Adrenal gland (tissue), 9 donors: ENCODE measurements at regions not wholly inside any gene's neighbourhood (a gene's known extent, or its start where the extent isn't known, plus 50 kb on each side); places are given as distances from the start of the nearest gene placed in this dataset.

Experiments
- DNase-seq, 7 donors: peaks; one replicate each; pipeline ENCODE4 v3.0.0-alpha.2; 2019 to 2020
- H3K27ac ChIP-seq, 5 donors: fragments of 200-600 bp; sonication (generic) in 4 of 5; 1 replicate in 3 of 5; 2 replicates in 2 of 5; pipeline versions ENCODE4 v1.5.1 to v1.8.0; 2016 to 2020; ENCODE audit warnings: mild to moderate bottlenecking in 1 of 5
- H3K27me3 ChIP-seq: fragments of 200-600 bp; 2 replicates; pipeline ENCODE4 v1.8.0; 2021
- H3K36me3 ChIP-seq, 2 donors: fragments of 200-600 bp; replicated peaks in 1 of 2; 1 replicate in 1 of 2; 2 replicates in 1 of 2; pipeline versions ENCODE4 v1.5.1 to v1.8.0; 2018 to 2022
- H3K4me1 ChIP-seq, 2 donors: fragments of 200-600 bp; replicated peaks in 1 of 2; 1 replicate in 1 of 2; 2 replicates in 1 of 2; pipeline versions ENCODE4 v1.5.1 to v1.8.0; 2018 to 2021
- H3K4me3 ChIP-seq, 4 donors: fragments of 200-600 bp; sonication (generic) in 3 of 4; one replicate each; pipeline ENCODE4 v1.5.1; 2016 to 2018
- H3K9me3 ChIP-seq, 3 donors: fragments of 200-600 bp; sonication (generic) in 1 of 3; replicated peaks in 1 of 3; 1 replicate in 2 of 3; 2 replicates in 1 of 3; pipeline versions ENCODE4 v1.5.1 to v1.8.0; 2016 to 2021
- CTCF ChIP-seq, 6 experiments: fragments of 450-650 bp in 4 of 6; fragments of 200-600 bp in 2 of 6; sonication (generic) in 1 of 6; IDR thresholded peaks; 1 replicate in 5 of 6; 2 replicates in 1 of 6; pipeline versions ENCODE4 v1.5.1 to v1.8.0; 2016 to 2021; ENCODE audit warnings: antibody characterized with exemption in 6 of 6, mild to moderate bottlenecking in 2 of 6, moderate library complexity in 1 of 6
- POLR2A ChIP-seq, 2 donors: fragments of 450-650 bp; IDR thresholded peaks; one replicate each; pipeline ENCODE4 v1.6.1; 2017; ENCODE audit warnings: antibody characterized with exemption in 2 of 2, mild to moderate bottlenecking in 2 of 2, moderate library complexity in 1 of 2
- WGBS, 4 donors: extraction: QIAGEN DNeasy Blood & Tissue Kit in 2 of 4; methylation state at CpG; one replicate each; pipeline versions ENCODE4 v1.1.5 to v1.1.7; 2013 to 2017; 5-methylcytosine and 5-hydroxymethylcytosine counted together
- intact Hi-C, 2 donors: fragments of 100-400 bp; cut with DNase I; formaldehyde crosslinking; loops; one replicate each; pipeline versions ENCODE4 v1.14.1 to v1.15.0; 2022 to 2023
- donor health status: healthy with polysubstance abuse.
- donor health status: Bipolar disorder and iron deficiency.
- donor health status: DM: yes; HTN: yes; CAD: no.
- donor health status: DM: no; HTN: no; CAD: no.
- donor health status: DM: no; HTN: no; CAD: no.

DNA sequence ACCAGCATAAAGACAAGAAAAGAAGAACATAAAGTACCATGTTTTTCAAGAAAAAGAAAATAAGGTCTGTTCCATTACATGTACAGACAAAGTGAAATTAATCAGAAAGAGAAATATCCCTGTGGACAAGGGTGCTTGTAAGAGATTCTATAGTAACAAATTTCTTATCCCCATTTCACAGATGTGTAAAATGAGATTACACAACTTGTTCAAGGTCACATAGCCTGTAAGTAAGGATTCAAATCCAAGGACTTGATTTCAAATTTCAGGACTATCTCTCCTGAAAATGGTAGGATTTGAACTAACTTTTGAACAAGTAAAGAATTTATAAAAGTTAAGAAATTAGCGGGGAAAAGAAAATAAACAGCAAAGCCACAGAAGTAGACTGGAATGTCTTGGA is 248.2 kb upstream of the SLC39A10 start:
- Histone ChIP-seq H3K4me3 (no peak overlapping the region), H3K27ac (no peak overlapping the region), H3K36me3 (no peaks in the 10 kb centered on the region), H3K9me3 (no peaks in the 10 kb centered on the region), H3K27me3 (no peaks in the 10 kb centered on the region), H3K4me1 (no peaks in the 10 kb centered on the region)
- DNase-seq, result no peak
- intact Hi-C loops, result no loop called here
- WGBS, 4 donors, result 93 to 100% (median 96%) methylated on average over 1 of the region's 1 CpG
- no peak for TF ChIP-seq CTCF (IDR thresholded peaks at IDR 0.05)
- TF ChIP-seq POLR2A (IDR thresholded peaks at IDR 0.05), result no peak

DNA sequence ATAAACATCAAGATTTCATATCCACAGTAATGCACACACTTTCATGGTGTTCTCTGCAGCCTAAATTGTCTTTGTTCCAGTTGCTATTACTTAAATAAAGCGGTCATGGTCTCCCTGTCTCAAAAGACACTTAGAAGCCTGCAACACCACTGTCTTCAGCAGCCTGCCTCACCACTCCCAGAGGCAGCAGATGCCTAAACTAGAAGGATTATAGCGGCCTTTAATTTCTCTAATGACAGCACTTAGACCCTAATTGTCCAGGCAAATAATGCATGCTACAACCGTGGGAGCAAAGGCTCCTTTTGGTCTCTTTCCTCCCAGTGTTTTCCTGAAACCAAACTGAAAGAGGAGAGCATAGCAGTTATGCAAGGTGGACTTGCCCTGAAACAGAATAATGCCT is 248.8 kb upstream of the SLC39A10 start:
- intact Hi-C loops, result no loop called here
- no peaks in the 10 kb centered on the region for H3K9me3 ChIP-seq
- no peak overlapping the region for H3K27ac ChIP-seq
- no peak overlapping the region for H3K4me3 ChIP-seq
- TF ChIP-seq POLR2A (IDR thresholded peaks at IDR 0.05) (no peak), CTCF (IDR thresholded peaks at IDR 0.05) (no peak)
- no peaks in the 10 kb centered on the region for H3K27me3 ChIP-seq
- no peaks in the 10 kb centered on the region for H3K4me1 ChIP-seq
- WGBS, 4 donors, result 64 to 82% (median 77%) methylated on average over 3 of the region's 3 CpGs
- no peak for DNase-seq
- no peaks in the 10 kb centered on the region for H3K36me3 ChIP-seq

DNA sequence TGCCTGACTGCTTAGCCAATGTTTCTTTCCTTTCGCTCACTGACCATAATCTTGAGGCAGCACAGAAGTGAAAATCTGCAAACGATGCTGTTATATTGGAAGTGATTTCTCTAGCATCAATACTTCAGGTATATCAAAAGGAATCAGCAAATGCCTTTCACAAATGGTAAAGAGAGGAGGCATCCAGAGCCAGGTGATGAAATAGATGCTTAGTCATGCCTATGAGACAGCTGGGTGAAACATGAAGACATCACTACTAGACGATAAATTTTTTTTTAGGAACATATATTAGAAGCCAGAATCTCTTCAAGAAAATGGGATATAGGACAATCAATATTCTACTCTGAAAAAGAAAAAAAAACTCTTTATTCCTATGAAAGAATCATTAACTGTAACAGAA is 249.2 kb upstream of the SLC39A10 start:
- no peaks in the 10 kb centered on the region for H3K36me3 ChIP-seq
- DNase-seq, result peak in 1 of 7 donors; percentile 10
- intact Hi-C loops, result no loop called here
- H3K27me3 ChIP-seq, result no peaks in the 10 kb centered on the region
- H3K4me3 ChIP-seq, result peak overlapping the region in 1 of 4 donors; percentile 24
- H3K9me3 ChIP-seq, result no peaks in the 10 kb centered on the region
- TF ChIP-seq POLR2A (IDR thresholded peaks at IDR 0.05), result no peak
- TF ChIP-seq CTCF (IDR thresholded peaks at IDR 0.05), result no peak
- no peak overlapping the region for H3K27ac ChIP-seq
- no peaks in the 10 kb centered on the region for H3K4me1 ChIP-seq
- WGBS, 4 donors, result 56 to 66% (median 63%) methylated on average over 3 of the region's 3 CpGs

GRCh38 chr2:195406886-195407603 is 250.0 kb upstream of the SLC39A10 start:
- Histone ChIP-seq H3K9me3 (no peaks in the 10 kb centered on the region), H3K36me3 (no peaks in the 10 kb centered on the region), H3K4me1 (no peaks in the 10 kb centered on the region), H3K4me3 (peak overlapping the region in 1 of 4 donors; percentile 24), H3K27me3 (no peaks in the 10 kb centered on the region), H3K27ac (no peak overlapping the region)
- TF ChIP-seq CTCF (IDR thresholded peaks at IDR 0.05), result no peak
- TF ChIP-seq POLR2A (IDR thresholded peaks at IDR 0.05), result no peak
- intact Hi-C loops, result no loop called here
- WGBS, 4 donors, result 48 to 55% (median 51%) methylated on average over 13 of the region's 13 CpGs
- DNase-seq, result peak in 4 of 7 donors; percentile 26 to 43 (median 30)
